OCI-LY7 (cell line): ENCODE measurements at regions not wholly inside any gene's neighbourhood (a gene's known extent, or its start where the extent isn't known, plus 50 kb on each side); places are given as distances from the start of the nearest gene placed in this dataset.

Experiments
- BruUV-seq: library from RNA; stranded (reverse); fragments of 400-500 nt; replicated peaks from 2 replicates; lab custom pipeline; 2021; lab: Mats Ljungman, UMichigan
- CTCF ChIA-PET: fragments of 300-600 bp; sonication (Branson Sonifier 250); formaldehyde crosslinking; loops from one replicate; lab custom pipeline; 2022; ENCODE audit warnings: antibody characterized with exemption; ENCODE audit not compliant: unreplicated experiment; lab: Charles Lee
- POLR2A ChIA-PET: fragments of 300-600 bp; sonication (Branson Sonifier 250); formaldehyde crosslinking; loops from one replicate; lab custom pipeline; 2022; ENCODE audit warnings: antibody characterized with exemption; lab: Charles Lee
- DNase-seq: peaks from one replicate; pipeline ENCODE4 v3.0.0-alpha.2; 2015; ENCODE audit warnings: low spot score
- H2AFZ ChIP-seq: fragments of 200-600 bp; sonication (generic), shearing (Covaris generic); 2 replicates; pipeline ENCODE4 v1.6.1; 2014; ENCODE audit warnings: mild to moderate bottlenecking, antibody characterized with exemption, low read length, moderate library complexity
- H3K27ac ChIP-seq: fragments of 200-600 bp; sonication (generic); 2 replicates; pipeline ENCODE4 v1.5.1; 2014; ENCODE audit warnings: mixed run types, low read depth, mild to moderate bottlenecking, moderate library complexity, low read length, inconsistent platforms; ENCODE audit not compliant: poor library complexity, severe bottlenecking
- H3K36me3 ChIP-seq: fragments of 200-600 bp; sonication (generic); 2 replicates; pipeline ENCODE4 v1.6.1; 2014; ENCODE audit warnings: mild to moderate bottlenecking, antibody characterized with exemption, low read length, moderate library complexity, mixed read lengths; ENCODE audit not compliant: insufficient read depth
- H3K4me1 ChIP-seq: fragments of 200-600 bp; sonication (generic); 2 replicates; pipeline ENCODE4 v1.5.1; 2014; ENCODE audit warnings: mild to moderate bottlenecking, low read length; ENCODE audit not compliant: insufficient read depth, poor library complexity, severe bottlenecking
- H3K4me2 ChIP-seq: fragments of 200-600 bp; sonication (generic); 2 replicates; pipeline ENCODE4 v1.6.1; 2014; ENCODE audit warnings: mild to moderate bottlenecking, low read length
- H3K4me3 ChIP-seq: fragments of 200-600 bp; sonication (generic); 2 replicates; pipeline ENCODE4 v1.5.1; 2014; ENCODE audit warnings: mild to moderate bottlenecking, low read depth, low read length; ENCODE audit not compliant: poor library complexity, severe bottlenecking
- H3K79me2 ChIP-seq: fragments of 200-600 bp; sonication (generic); 2 replicates; pipeline ENCODE4 v1.6.1; 2016; ENCODE audit warnings: low read depth, mild to moderate bottlenecking, low read length, moderate library complexity, mixed read lengths; ENCODE audit not compliant: insufficient read depth
- H3K9me2 ChIP-seq: fragments of 200-600 bp; sonication (generic); 2 replicates; pipeline ENCODE4 v1.6.1; 2016; ENCODE audit warnings: mild to moderate bottlenecking, low read length, mixed read lengths; ENCODE audit not compliant: insufficient read depth
- H3K9me3 ChIP-seq: fragments of 200-600 bp; sonication (generic); 2 replicates; pipeline ENCODE4 v1.6.1; 2014; ENCODE audit warnings: mild to moderate bottlenecking, mixed run types, low read length, mixed read lengths
- H4K20me1 ChIP-seq: fragments of 200-600 bp; sonication (generic); 2 replicates; pipeline ENCODE4 v1.6.1; 2014; ENCODE audit warnings: mild to moderate bottlenecking, antibody characterized with exemption, low read length, moderate library complexity, mixed read lengths; ENCODE audit not compliant: insufficient read depth
- EZH2phosphoT487 ChIP-seq: fragments of 200-600 bp; sonication (generic); IDR thresholded peaks from 2 replicates; pipeline ENCODE4 v1.6.1; 2018; ENCODE audit warnings: low read depth, borderline replicate concordance, mild to moderate bottlenecking, mixed run types, antibody characterized with exemption, low read length, moderate library complexity, mixed read lengths
- intact Hi-C: fragments of 100-400 bp; cut with micrococcal nuclease; formaldehyde crosslinking; loops from one replicate; pipeline ENCODE4 v1.10.0; 2022; ENCODE audit not compliant: unreplicated experiment
- TF ChIP-seq, protein P1 (sequence below): fragments of 200-600 bp; sonication (generic); conservative IDR thresholded peaks from 2 replicates; pipeline ENCODE4 v1.5.1; 2014; ENCODE audit warnings: mild to moderate bottlenecking, antibody characterized with exemption, low read length, moderate library complexity, mixed read lengths

DNA sequence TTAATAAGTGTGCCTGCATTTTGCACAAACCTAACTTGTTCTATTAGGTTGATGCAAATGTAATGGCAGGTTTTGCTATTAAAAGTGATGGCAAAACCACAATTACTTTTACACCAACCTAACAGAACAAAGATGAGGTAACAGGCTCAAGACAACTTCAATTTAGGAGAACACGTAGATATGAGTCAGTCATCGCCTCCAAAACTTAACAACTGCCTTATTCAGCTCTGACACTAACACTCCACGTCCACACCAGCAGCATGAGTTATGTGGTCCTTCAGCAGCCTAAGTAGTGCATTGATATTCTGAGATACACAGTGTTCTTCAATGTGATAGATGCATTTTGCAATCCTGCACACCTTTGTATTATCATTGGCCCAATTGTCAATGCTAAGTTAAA is 1175.1 kb upstream of the ACVR2A start:
- H3K4me2 ChIP-seq, result no peak overlapping the region
- H3K79me2 ChIP-seq, result no peaks in the 10 kb centered on the region
- no TSS peak for BruUV-seq
- H3K4me3 ChIP-seq, result no peak overlapping the region
- CTCF ChIA-PET, result no interaction called here
- H3K4me1 ChIP-seq, result no peaks in the 10 kb centered on the region
- no peaks in the 10 kb centered on the region for H3K9me2 ChIP-seq
- POLR2A ChIA-PET, result no interaction called here
- H3K9me3 ChIP-seq, result no peaks in the 10 kb centered on the region
- intact Hi-C loops, result no loop called here
- DNase-seq, result no peak
- H2AFZ ChIP-seq, result no peak overlapping the region
- H4K20me1 ChIP-seq, result no peaks in the 10 kb centered on the region
- no peak overlapping the region for H3K27ac ChIP-seq
- TF ChIP-seq, protein P1, sequence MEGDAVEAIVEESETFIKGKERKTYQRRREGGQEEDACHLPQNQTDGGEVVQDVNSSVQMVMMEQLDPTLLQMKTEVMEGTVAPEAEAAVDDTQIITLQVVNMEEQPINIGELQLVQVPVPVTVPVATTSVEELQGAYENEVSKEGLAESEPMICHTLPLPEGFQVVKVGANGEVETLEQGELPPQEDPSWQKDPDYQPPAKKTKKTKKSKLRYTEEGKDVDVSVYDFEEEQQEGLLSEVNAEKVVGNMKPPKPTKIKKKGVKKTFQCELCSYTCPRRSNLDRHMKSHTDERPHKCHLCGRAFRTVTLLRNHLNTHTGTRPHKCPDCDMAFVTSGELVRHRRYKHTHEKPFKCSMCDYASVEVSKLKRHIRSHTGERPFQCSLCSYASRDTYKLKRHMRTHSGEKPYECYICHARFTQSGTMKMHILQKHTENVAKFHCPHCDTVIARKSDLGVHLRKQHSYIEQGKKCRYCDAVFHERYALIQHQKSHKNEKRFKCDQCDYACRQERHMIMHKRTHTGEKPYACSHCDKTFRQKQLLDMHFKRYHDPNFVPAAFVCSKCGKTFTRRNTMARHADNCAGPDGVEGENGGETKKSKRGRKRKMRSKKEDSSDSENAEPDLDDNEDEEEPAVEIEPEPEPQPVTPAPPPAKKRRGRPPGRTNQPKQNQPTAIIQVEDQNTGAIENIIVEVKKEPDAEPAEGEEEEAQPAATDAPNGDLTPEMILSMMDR, result no peak
- no peak for TF ChIP-seq EZH2phosphoT487
- no peaks in the 10 kb centered on the region for H3K36me3 ChIP-seq

GRCh38 chr2:146666340-146666739 is 1178.5 kb upstream of the ACVR2A start:
- Histone ChIP-seq H3K79me2 (no peaks in the 10 kb centered on the region), H3K36me3 (no peaks in the 10 kb centered on the region), H3K9me2 (no peaks in the 10 kb centered on the region), H2AFZ (no peak overlapping the region), H4K20me1 (no peaks in the 10 kb centered on the region), H3K4me1 (no peaks in the 10 kb centered on the region), H3K27ac (no peak overlapping the region), H3K9me3 (no peaks in the 10 kb centered on the region), H3K4me3 (no peak overlapping the region), H3K4me2 (no peak overlapping the region)
- POLR2A ChIA-PET, result no interaction called here
- CTCF ChIA-PET, result no interaction called here
- DNase-seq, result no peak
- intact Hi-C loops, result no loop called here
- BruUV-seq, result no TSS peak
- TF ChIP-seq EZH2phosphoT487, result no peak
- TF ChIP-seq, protein P1, result no peak

DNA sequence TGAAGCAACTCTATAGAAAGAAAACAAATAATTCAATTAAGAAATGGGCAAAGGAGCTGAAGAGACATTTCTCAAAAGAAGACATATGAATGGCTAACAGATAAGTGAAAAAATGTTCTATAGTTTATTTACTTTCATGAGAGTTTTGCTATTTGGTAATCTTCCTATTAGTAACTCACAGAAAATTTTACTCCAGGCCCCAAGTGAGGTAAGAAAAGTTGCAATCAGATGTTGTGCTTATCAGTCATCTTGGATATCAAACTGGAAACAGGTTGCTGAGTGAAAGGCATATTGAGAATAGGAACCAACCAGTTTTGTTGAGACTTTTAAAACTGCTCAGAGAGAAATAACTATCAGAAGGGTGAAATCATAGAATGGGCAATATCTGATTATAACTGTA is 1179.0 kb upstream of the ACVR2A start:
- Histone ChIP-seq H3K4me1 (no peaks in the 10 kb centered on the region), H2AFZ (no peak overlapping the region), H3K36me3 (no peaks in the 10 kb centered on the region), H3K4me2 (no peak overlapping the region), H3K9me3 (no peaks in the 10 kb centered on the region), H3K27ac (no peak overlapping the region), H4K20me1 (no peaks in the 10 kb centered on the region), H3K9me2 (no peaks in the 10 kb centered on the region), H3K4me3 (no peak overlapping the region), H3K79me2 (no peaks in the 10 kb centered on the region)
- intact Hi-C loops, result no loop called here
- TF ChIP-seq, protein P1, result no peak
- no peak for TF ChIP-seq EZH2phosphoT487
- POLR2A ChIA-PET, result no interaction called here
- DNase-seq, result no peak
- CTCF ChIA-PET, result no interaction called here
- no TSS peak for BruUV-seq
